ENCODE measurements at regions not wholly inside any gene's neighbourhood (a gene's known extent, or its start where the extent isn't known, plus 50 kb on each side); places are given as distances from the start of the nearest gene placed in this dataset.

DNA sequence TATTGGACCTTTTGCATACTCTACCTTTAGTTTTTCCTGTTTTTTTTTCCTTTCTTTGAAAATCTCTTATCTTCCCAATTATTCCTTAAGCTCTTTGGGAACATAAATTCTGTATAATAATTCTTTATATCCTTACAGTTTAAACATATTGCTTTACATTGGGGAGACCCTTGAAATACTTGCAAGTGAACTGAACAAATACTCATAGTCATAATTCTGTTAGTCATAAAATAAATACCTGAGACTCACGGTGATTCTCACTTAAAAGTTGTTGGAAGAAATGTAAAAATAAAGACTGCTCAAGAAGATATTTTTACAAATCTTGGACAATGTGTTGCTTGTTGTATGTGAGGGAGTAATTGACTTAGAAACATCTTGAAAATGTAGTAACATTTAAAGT lies 515.2 kb upstream of the POT1 start:
- TF ChIP-seq, protein P1, sequence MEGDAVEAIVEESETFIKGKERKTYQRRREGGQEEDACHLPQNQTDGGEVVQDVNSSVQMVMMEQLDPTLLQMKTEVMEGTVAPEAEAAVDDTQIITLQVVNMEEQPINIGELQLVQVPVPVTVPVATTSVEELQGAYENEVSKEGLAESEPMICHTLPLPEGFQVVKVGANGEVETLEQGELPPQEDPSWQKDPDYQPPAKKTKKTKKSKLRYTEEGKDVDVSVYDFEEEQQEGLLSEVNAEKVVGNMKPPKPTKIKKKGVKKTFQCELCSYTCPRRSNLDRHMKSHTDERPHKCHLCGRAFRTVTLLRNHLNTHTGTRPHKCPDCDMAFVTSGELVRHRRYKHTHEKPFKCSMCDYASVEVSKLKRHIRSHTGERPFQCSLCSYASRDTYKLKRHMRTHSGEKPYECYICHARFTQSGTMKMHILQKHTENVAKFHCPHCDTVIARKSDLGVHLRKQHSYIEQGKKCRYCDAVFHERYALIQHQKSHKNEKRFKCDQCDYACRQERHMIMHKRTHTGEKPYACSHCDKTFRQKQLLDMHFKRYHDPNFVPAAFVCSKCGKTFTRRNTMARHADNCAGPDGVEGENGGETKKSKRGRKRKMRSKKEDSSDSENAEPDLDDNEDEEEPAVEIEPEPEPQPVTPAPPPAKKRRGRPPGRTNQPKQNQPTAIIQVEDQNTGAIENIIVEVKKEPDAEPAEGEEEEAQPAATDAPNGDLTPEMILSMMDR (conservative IDR thresholded peaks at IDR 0.05; ENCODE audit: low read depth in 2 of 2), result no peak
- no peak for TF ChIP-seq POLR2AphosphoS5 (IDR thresholded peaks at IDR 0.05; ENCODE audit: low read depth)

Data from GM23338 (cell line).